ENCODE measurements at regions not wholly inside any gene's neighbourhood (a gene's known extent, or its start where the extent isn't known, plus 50 kb on each side); places are given as distances from the start of the nearest gene placed in this dataset.

DNA sequence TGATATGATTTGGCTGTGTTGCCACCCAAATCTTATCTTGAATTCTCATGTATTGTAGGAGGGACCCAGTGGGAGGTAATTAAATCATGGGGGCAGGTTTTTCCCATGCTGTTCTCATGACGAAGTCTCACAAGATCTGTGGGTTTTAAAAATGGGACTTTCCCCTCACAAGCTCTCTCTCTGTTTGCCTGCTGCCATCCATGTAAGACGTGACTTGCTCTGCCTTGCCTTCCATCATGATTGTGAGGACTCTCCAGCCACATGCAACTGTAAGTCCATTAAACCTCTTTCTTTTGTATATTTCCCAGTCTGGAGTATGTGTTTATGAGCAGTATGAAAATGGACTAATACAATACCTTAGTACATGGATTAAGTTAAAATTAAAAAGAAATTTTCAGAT, 1094.7 kb upstream of the SLC39A10 start:
- TF ChIP-seq POLR2A (IDR thresholded peaks at IDR 0.05; ENCODE audit: insufficient read depth in 1 of 2, low read depth in 2 of 2, low read length in 2 of 2) (no peak), GATA4 (IDR thresholded peaks at IDR 0.05; ENCODE audit: borderline replicate concordance, low read depth) (no peak), FOXA1 (IDR thresholded peaks at IDR 0.05) (no peak), FOXA1 (CRISPR knock-in tag; IDR thresholded peaks at IDR 0.05) (no peak), ZNF563 (CRISPR knock-in tag; IDR thresholded peaks at IDR 0.05) (no peak), MAZ (IDR thresholded peaks at IDR 0.05; ENCODE audit: borderline replicate concordance, low read depth, low read length) (no peak), MAZ (CRISPR knock-in tag; IDR thresholded peaks at IDR 0.05; ENCODE audit: low read depth) (no peak), SMAD3 (CRISPR knock-in tag; IDR thresholded peaks at IDR 0.05) (no peak)
- TF ChIP-seq, protein P1, sequence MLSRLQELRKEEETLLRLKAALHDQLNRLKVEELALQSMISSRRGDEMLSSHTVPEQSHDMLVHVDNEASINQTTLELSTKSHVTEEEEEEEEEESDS (CRISPR knock-in tag; IDR thresholded peaks at IDR 0.05; ENCODE audit: borderline replicate concordance) = no peak
- TF ChIP-seq, protein P2, sequence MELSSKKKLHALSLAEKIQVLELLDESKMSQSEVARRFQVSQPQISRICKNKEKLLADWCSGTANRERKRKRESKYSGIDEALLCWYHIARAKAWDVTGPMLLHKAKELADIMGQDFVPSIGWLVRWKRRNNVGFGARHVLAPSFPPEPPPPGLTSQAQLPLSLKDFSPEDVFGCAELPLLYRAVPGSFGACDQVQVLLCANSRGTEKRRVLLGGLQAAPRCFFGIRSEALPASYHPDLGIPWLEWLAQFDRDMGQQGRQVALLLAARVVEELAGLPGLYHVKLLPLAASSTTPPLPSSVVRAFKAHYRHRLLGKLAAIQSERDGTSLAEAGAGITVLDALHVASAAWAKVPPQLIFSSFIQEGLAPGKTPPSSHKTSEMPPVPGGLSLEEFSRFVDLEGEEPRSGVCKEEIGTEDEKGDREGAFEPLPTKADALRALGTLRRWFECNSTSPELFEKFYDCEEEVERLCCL (CRISPR knock-in tag; IDR thresholded peaks at IDR 0.05; ENCODE audit: borderline replicate concordance) = no peak
- TF ChIP-seq, protein P3, sequence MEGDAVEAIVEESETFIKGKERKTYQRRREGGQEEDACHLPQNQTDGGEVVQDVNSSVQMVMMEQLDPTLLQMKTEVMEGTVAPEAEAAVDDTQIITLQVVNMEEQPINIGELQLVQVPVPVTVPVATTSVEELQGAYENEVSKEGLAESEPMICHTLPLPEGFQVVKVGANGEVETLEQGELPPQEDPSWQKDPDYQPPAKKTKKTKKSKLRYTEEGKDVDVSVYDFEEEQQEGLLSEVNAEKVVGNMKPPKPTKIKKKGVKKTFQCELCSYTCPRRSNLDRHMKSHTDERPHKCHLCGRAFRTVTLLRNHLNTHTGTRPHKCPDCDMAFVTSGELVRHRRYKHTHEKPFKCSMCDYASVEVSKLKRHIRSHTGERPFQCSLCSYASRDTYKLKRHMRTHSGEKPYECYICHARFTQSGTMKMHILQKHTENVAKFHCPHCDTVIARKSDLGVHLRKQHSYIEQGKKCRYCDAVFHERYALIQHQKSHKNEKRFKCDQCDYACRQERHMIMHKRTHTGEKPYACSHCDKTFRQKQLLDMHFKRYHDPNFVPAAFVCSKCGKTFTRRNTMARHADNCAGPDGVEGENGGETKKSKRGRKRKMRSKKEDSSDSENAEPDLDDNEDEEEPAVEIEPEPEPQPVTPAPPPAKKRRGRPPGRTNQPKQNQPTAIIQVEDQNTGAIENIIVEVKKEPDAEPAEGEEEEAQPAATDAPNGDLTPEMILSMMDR (CRISPR knock-in tag; IDR thresholded peaks at IDR 0.05) = no peak
- TF ChIP-seq, protein P4, sequence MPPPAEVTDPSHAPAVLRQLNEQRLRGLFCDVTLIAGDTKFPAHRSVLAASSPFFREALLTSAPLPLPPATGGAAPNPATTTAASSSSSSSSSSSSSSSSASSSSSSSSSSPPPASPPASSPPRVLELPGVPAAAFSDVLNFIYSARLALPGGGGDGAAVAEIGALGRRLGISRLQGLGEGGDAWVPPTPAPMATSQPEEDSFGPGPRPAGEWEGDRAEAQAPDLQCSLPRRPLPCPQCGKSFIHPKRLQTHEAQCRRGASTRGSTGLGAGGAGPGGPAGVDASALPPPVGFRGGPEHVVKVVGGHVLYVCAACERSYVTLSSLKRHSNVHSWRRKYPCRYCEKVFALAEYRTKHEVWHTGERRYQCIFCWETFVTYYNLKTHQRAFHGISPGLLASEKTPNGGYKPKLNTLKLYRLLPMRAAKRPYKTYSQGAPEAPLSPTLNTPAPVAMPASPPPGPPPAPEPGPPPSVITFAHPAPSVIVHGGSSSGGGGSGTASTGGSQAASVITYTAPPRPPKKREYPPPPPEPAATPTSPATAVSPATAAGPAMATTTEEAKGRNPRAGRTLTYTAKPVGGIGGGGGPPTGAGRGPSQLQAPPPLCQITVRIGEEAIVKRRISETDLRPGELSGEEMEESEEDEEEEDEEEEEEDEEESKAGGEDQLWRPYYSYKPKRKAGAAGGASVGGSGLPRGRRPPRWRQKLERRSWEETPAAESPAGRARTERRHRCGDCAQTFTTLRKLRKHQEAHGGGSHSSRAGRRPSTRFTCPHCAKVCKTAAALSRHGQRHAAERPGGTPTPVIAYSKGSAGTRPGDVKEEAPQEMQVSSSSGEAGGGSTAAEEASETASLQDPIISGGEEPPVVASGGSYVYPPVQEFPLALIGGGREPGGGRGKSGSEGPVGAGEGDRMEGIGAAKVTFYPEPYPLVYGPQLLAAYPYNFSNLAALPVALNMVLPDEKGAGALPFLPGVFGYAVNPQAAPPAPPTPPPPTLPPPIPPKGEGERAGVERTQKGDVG (CRISPR knock-in tag; IDR thresholded peaks at IDR 0.05; ENCODE audit: borderline replicate concordance) = no peak
